ENCODE measurements at regions not wholly inside any gene's neighbourhood (a gene's known extent, or its start where the extent isn't known, plus 50 kb on each side); places are given as distances from the start of the nearest gene placed in this dataset.
"Not testable (repeated sequence)": the region's sequence is repeated elsewhere in the genome, so short reads cannot be mapped to it uniquely, and the experiment has no call there.

GRCh38 chr7:115178835-115179234 lies 256.9 kb downstream of the MDFIC start:
- Histone ChIP-seq H3K9ac (ENCODE audit: extremely low read depth, low read length, poor library complexity, severe bottlenecking) (no peak overlapping the region), H3K4me1 (ENCODE audit: control insufficient read depth, insufficient read depth, low read length) (no peaks in the 10 kb centered on the region), H3K9me3 (ENCODE audit: control insufficient read depth, low read length) (peaks cover 4% of the 10 kb centered on the region), H3K4me3 (ENCODE audit: low read length) (no peak overlapping the region), H3K27me3 (ENCODE audit: control insufficient read depth, insufficient read depth, low read length, poor library complexity, severe bottlenecking) (no peaks in the 10 kb centered on the region), H3K27ac (ENCODE audit: low read depth, low read length) (no peak overlapping the region), H3K36me3 (ENCODE audit: control insufficient read depth, insufficient read depth, low read length) (no peaks in the 10 kb centered on the region)
- 60 to 77% methylated on average over 1 to 2 of the region's 2 CpGs for WGBS, 2 experiments (ENCODE audit: insufficient coverage in 1 of 2, insufficient read length in 1 of 2)
- H3K36me3 Mint-ChIP-seq (ENCODE audit: low read depth) = no peaks in the 10 kb centered on the region
- DNase-seq = no peak
- H3K4me3 Mint-ChIP-seq = no peak overlapping the region
- TF ChIP-seq CTCF (conservative IDR thresholded peaks at IDR 0.05) = no peak
- H3K27me3 Mint-ChIP-seq (ENCODE audit: insufficient read depth) = no peaks in the 10 kb centered on the region
- no peak overlapping the region for H3K27ac Mint-ChIP-seq
- H3K4me1 Mint-ChIP-seq = no peaks in the 10 kb centered on the region
- peaks cover 6% of the 10 kb centered on the region for H3K9me3 Mint-ChIP-seq

GRCh38 chr7:115177823-115178222 lies 255.9 kb downstream of the MDFIC start:
- Histone ChIP-seq H3K4me1 (ENCODE audit: control insufficient read depth, insufficient read depth, low read length) (no peaks in the 10 kb centered on the region), H3K36me3 (ENCODE audit: control insufficient read depth, insufficient read depth, low read length) (no peaks in the 10 kb centered on the region), H3K9ac (ENCODE audit: extremely low read depth, low read length, poor library complexity, severe bottlenecking) (no peak overlapping the region), H3K27ac (ENCODE audit: low read depth, low read length) (no peak overlapping the region), H3K4me3 (ENCODE audit: low read length) (no peak overlapping the region), H3K27me3 (ENCODE audit: control insufficient read depth, insufficient read depth, low read length, poor library complexity, severe bottlenecking) (no peaks in the 10 kb centered on the region), H3K9me3 (ENCODE audit: control insufficient read depth, low read length) (peaks cover 5% of the 10 kb centered on the region)
- Mint-ChIP-seq H3K27me3 (ENCODE audit: insufficient read depth) (no peaks in the 10 kb centered on the region), H3K27ac (no peak overlapping the region), H3K36me3 (ENCODE audit: low read depth) (no peaks in the 10 kb centered on the region), H3K9me3 (peaks cover 13% of the 10 kb centered on the region), H3K4me3 (no peak overlapping the region), H3K4me1 (no peaks in the 10 kb centered on the region)
- TF ChIP-seq CTCF (conservative IDR thresholded peaks at IDR 0.05) = no peak
- DNase-seq = no peak
- 83 to 95% methylated on average over 2 to 3 of the region's 3 CpGs for WGBS, 2 experiments (ENCODE audit: insufficient coverage in 1 of 2, insufficient read length in 1 of 2)

GRCh38 chr7:115177103-115177502 lies 255.2 kb downstream of the MDFIC start:
- no peak overlapping the region for H3K4me3 Mint-ChIP-seq
- no peak for TF ChIP-seq CTCF (conservative IDR thresholded peaks at IDR 0.05)
- peaks cover 17% of the 10 kb centered on the region for H3K9me3 Mint-ChIP-seq
- no peaks in the 10 kb centered on the region for H3K36me3 ChIP-seq (ENCODE audit: control insufficient read depth, insufficient read depth, low read length)
- H3K4me1 ChIP-seq (ENCODE audit: control insufficient read depth, insufficient read depth, low read length) = no peaks in the 10 kb centered on the region
- no peaks in the 10 kb centered on the region for H3K4me1 Mint-ChIP-seq
- peaks cover 5% of the 10 kb centered on the region for H3K9me3 ChIP-seq (ENCODE audit: control insufficient read depth, low read length)
- H3K27ac Mint-ChIP-seq = no peak overlapping the region
- 88% methylated on average over 1 of the region's 1 CpG; no CpG with 5 or more reads in 1 of the 2 experiments for WGBS, 2 experiments (ENCODE audit: insufficient coverage in 1 of 2, insufficient read length in 1 of 2)
- H3K36me3 Mint-ChIP-seq (ENCODE audit: low read depth) = no peaks in the 10 kb centered on the region
- H3K27me3 Mint-ChIP-seq (ENCODE audit: insufficient read depth) = no peaks in the 10 kb centered on the region
- H3K27me3 ChIP-seq (ENCODE audit: control insufficient read depth, insufficient read depth, low read length, poor library complexity, severe bottlenecking) = no peaks in the 10 kb centered on the region
- H3K27ac ChIP-seq (ENCODE audit: low read depth, low read length) = no peak overlapping the region
- no peak for DNase-seq
- no peak overlapping the region for H3K4me3 ChIP-seq (ENCODE audit: low read length)
- H3K9ac ChIP-seq (ENCODE audit: extremely low read depth, low read length, poor library complexity, severe bottlenecking) = no peak overlapping the region

- not testable (repeated sequence) for H3K4me1 ChIP-seq (ENCODE audit: control insufficient read depth, insufficient read depth, low read length); H3K4me1 Mint-ChIP-seq; H3K27ac Mint-ChIP-seq; H3K27me3 ChIP-seq (ENCODE audit: control insufficient read depth, insufficient read depth, low read length, poor library complexity, severe bottlenecking); H3K4me3 Mint-ChIP-seq; H3K9me3 ChIP-seq (ENCODE audit: control insufficient read depth, low read length); H3K27me3 Mint-ChIP-seq (ENCODE audit: insufficient read depth); H3K4me3 ChIP-seq (ENCODE audit: low read length); H3K27ac ChIP-seq (ENCODE audit: low read depth, low read length); H3K36me3 Mint-ChIP-seq (ENCODE audit: low read depth); H3K9ac ChIP-seq (ENCODE audit: extremely low read depth, low read length, poor library complexity, severe bottlenecking); H3K36me3 ChIP-seq (ENCODE audit: control insufficient read depth, insufficient read depth, low read length); DNase-seq
- H3K9me3 Mint-ChIP-seq = peaks cover 22% of the 10 kb centered on the region
- 95 to 100% methylated on average over 2 to 3 of the region's 8 CpGs for WGBS, 2 experiments (ENCODE audit: insufficient coverage in 1 of 2, insufficient read length in 1 of 2)
These were observed 250.5 kb downstream of the MDFIC start for GRCh38 chr7:115172397-115172796.

All from endodermal cell (in vitro differentiated cells).